Peyer's patch (tissue), 4 donors: ENCODE measurements at regions not wholly inside any gene's neighbourhood (a gene's known extent, or its start where the extent isn't known, plus 50 kb on each side); places are given as distances from the start of the nearest gene placed in this dataset.

Experiments used
- DNase-seq, 3 donors: peaks; one replicate each; pipeline ENCODE4 v3.0.0-alpha.2; 2017 to 2019
- H3K27ac ChIP-seq, 4 donors: fragments of 200-600 bp; sonication (generic); one replicate each; pipeline ENCODE4 v1.5.1; 2016 to 2019
- H3K27me3 ChIP-seq, 2 donors: fragments of 200-600 bp; sonication (generic); one replicate each; pipeline ENCODE4 v1.5.1; 2019
- H3K36me3 ChIP-seq, 3 donors: fragments of 200-600 bp; sonication (generic); one replicate each; pipeline ENCODE4 v1.5.1; 2016 to 2019
- H3K4me1 ChIP-seq, 4 donors: fragments of 200-600 bp; sonication (generic); one replicate each; pipeline ENCODE4 v1.5.1; 2016 to 2019
- H3K4me3 ChIP-seq, 4 donors: fragments of 200-600 bp; sonication (generic); 1 replicate in 3 of 4; 2 replicates in 1 of 4; pipeline ENCODE4 v1.5.1; 2016 to 2019; ENCODE audit warnings: mild to moderate bottlenecking in 1 of 4
- H3K9me3 ChIP-seq, 4 donors: fragments of 200-600 bp; sonication (generic); one replicate each; pipeline ENCODE4 v1.5.1; 2016 to 2019; ENCODE audit warnings: mild to moderate bottlenecking in 1 of 4
- POLR2A ChIP-seq, 2 donors: fragments of 450-650 bp; IDR thresholded peaks; one replicate each; pipeline ENCODE4 v1.5.1; 2017; ENCODE audit warnings: antibody characterized with exemption in 2 of 2, mild to moderate bottlenecking in 2 of 2, moderate library complexity in 2 of 2
- TF ChIP-seq, protein P1 (sequence below), 6 experiments: fragments of 450-650 bp in 4 of 6; fragments of 200-600 bp in 2 of 6; sonication (generic) in 1 of 6; IDR thresholded peaks; one replicate each; pipeline ENCODE4 v1.5.1; 2017 to 2019; ENCODE audit warnings: antibody characterized with exemption in 6 of 6, mild to moderate bottlenecking in 3 of 6, moderate library complexity in 1 of 6

DNA sequence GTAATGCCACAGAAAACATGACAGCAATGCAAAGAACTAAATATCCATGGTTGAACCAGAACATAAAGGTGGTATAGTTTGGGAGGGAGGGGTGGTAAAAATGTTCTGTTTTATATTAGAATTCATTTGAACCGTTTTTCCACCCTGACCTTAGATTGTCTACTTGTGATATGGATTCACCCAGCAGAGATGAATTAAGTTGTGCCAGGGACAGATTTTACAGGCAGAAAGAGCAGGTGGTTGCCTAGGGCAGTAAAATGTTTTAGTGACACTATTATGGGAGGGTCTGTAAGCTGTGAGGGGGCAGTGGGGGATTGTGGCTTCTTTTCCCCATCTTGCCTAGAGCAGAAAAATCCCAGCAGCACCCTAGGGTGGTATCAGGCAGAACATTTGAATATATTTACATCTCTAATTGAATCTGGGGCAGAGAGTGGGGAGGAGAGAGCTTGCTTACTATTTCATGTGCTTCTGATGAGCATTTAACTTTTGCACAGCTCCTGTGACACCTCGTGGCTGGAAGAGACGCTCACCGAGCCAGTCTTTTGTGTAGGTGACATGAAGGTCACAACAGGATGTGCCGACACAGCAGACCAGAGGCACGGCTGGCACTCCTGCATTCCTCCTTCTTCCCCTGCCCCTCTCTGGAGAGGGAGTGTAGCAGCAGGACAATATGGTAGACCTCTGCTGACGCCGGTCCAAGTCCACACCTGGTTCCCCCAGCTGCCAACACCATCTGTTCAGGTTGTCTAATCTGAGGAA, 452.3 kb downstream of the IRS2 start:
- Histone ChIP-seq H3K36me3 (no peaks in the 10 kb centered on the region), H3K27me3 (no peaks in the 10 kb centered on the region), H3K4me3 (no peak overlapping the region), H3K4me1 (no peaks in the 10 kb centered on the region), H3K27ac (no peak overlapping the region), H3K9me3 (no peaks in the 10 kb centered on the region)
- TF ChIP-seq, protein P1, sequence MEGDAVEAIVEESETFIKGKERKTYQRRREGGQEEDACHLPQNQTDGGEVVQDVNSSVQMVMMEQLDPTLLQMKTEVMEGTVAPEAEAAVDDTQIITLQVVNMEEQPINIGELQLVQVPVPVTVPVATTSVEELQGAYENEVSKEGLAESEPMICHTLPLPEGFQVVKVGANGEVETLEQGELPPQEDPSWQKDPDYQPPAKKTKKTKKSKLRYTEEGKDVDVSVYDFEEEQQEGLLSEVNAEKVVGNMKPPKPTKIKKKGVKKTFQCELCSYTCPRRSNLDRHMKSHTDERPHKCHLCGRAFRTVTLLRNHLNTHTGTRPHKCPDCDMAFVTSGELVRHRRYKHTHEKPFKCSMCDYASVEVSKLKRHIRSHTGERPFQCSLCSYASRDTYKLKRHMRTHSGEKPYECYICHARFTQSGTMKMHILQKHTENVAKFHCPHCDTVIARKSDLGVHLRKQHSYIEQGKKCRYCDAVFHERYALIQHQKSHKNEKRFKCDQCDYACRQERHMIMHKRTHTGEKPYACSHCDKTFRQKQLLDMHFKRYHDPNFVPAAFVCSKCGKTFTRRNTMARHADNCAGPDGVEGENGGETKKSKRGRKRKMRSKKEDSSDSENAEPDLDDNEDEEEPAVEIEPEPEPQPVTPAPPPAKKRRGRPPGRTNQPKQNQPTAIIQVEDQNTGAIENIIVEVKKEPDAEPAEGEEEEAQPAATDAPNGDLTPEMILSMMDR (IDR thresholded peaks at IDR 0.05): no peak
- no peak for TF ChIP-seq POLR2A (IDR thresholded peaks at IDR 0.05)
- no peak for DNase-seq

DNA sequence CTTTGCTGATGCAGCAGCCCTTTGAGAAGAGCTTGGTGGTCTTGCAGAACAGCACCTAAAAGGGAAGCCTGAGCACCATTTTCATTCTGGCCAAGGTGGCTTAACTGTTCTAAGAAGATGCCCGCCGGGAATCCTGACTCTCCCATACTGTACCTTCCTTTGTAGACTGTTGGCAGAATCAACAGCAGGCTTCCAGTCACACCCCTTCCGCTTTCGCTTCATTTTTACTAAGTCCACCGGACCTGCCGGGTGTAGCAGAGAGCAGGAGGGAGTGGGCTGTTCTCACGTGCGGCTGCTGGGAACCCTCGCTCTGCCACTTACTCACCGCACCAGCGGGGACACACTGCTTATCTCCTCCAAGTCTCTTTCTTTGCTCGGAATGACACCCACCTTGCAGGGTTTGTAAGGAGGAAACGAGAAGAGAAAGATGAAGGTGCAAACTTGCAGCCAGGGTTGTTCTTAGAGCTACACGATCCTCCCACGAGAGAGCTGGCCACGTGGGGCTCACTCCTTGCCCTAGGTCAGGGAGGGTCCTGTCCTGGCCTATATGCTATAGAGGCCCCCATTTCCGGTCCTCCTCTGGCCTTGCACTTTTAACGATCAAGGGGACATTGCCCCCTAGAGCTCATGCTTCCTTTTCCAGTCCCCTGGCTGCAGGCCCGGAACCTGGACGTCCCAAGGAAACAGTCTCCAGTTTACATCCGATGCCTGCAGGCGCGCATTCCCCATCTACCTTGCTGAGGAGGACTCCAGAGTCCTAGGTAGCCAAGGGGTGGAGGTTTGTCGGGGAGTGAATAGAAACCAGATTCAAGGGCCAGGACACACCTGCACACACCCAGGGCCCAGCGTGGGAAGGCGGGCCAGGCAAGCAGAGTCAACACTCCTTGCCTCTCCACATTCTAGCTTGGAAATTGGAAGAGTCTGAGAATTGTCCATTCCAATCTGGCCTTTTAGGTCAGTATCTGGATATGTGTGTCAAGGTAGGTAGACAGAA, 453.6 kb downstream of the IRS2 start:
- Histone ChIP-seq H3K9me3 (no peaks in the 10 kb centered on the region), H3K4me1 (no peaks in the 10 kb centered on the region), H3K36me3 (no peaks in the 10 kb centered on the region), H3K4me3 (peak overlapping the region in 1 of 4 donors; percentile 35), H3K27ac (no peak overlapping the region), H3K27me3 (no peaks in the 10 kb centered on the region)
- peak in 1 of 3 donors; percentile 48 for DNase-seq
- TF ChIP-seq, protein P1 (IDR thresholded peaks at IDR 0.05): no peak
- no peak for TF ChIP-seq POLR2A (IDR thresholded peaks at IDR 0.05)

DNA sequence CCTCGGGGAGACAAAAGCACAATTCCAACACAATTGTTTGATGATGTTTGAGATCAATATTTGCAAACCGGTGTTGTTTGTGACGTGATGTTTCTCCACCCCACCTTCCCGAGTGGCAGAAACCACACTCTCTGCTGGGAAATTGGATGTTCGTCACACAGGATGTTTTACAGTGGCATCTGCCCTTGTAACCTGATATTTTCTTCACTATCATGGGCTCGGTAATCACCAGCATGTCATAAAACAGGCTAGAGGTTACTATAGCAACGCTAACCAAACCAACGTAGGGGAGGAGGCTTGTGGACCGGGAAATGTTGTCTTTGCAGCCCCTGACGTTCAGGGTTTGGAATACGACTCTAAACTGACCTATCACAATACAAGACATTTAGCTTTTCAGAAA, 454.5 kb downstream of the IRS2 start:
- H3K4me1 ChIP-seq: no peaks in the 10 kb centered on the region
- H3K27ac ChIP-seq: no peak overlapping the region
- TF ChIP-seq, protein P1 (IDR thresholded peaks at IDR 0.05): no peak
- no peak for TF ChIP-seq POLR2A (IDR thresholded peaks at IDR 0.05)

DNA sequence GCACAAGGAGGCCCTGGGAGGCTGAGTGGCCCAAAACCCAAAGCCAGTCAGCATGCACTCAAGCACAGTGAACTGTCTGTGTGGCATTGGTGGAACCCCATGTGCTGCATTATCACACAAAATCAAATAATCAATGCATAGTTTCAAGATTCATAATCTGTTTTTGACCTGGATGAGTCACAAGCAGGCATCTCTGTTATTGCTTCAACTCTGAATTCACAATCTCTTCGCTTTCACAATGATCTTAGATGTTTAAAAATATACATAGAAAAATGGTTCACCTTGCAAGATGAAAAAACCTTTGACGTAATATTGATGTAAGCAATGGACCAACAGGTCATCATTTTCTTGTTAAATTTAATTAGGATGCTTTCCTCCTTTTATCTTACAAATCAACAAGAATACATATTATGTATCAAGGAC, 455.4 kb downstream of the IRS2 start:
- no peak for TF ChIP-seq POLR2A (IDR thresholded peaks at IDR 0.05)
- TF ChIP-seq, protein P1 (IDR thresholded peaks at IDR 0.05): no peak
- Histone ChIP-seq H3K9me3 (no peaks in the 10 kb centered on the region), H3K4me3 (no peak overlapping the region), H3K27me3 (no peaks in the 10 kb centered on the region), H3K36me3 (no peaks in the 10 kb centered on the region), H3K27ac (no peak overlapping the region), H3K4me1 (no peaks in the 10 kb centered on the region)
- no peak for DNase-seq

More for the DNA sequence above, 454.5 kb downstream of the IRS2 start:
- H3K4me3 ChIP-seq: no peak overlapping the region
- H3K9me3 ChIP-seq: no peaks in the 10 kb centered on the region
- H3K27me3 ChIP-seq: no peaks in the 10 kb centered on the region
- DNase-seq: no peak
- H3K36me3 ChIP-seq: no peaks in the 10 kb centered on the region

DNA sequence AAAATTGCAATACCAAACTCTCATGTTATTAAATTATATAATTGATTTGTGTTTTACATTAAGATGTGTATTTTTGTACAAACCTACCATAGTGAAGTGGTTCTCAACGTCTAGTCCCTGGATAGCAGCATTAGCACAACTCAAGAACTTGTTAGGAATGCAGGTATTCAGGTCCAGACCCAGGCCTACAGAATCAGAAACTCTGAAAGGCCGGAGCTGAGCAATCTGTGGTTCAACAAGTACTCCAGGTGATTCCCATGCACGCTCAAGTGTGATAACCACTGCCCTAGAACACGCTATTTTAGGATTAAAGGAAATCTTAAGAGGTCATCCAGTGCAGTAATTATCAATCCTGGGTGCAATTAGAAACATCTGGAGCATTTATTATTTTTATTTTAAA, 456.3 kb downstream of the IRS2 start:
- no peaks in the 10 kb centered on the region for H3K27me3 ChIP-seq
- no peaks in the 10 kb centered on the region for H3K4me1 ChIP-seq
- no peaks in the 10 kb centered on the region for H3K36me3 ChIP-seq
- H3K27ac ChIP-seq: no peak overlapping the region
- DNase-seq: no peak
- TF ChIP-seq, protein P1 (IDR thresholded peaks at IDR 0.05): no peak
- TF ChIP-seq POLR2A (IDR thresholded peaks at IDR 0.05): no peak
- H3K9me3 ChIP-seq: no peaks in the 10 kb centered on the region
- no peak overlapping the region for H3K4me3 ChIP-seq
